ENCODE measurements at regions not wholly inside any gene's neighbourhood (a gene's known extent, or its start where the extent isn't known, plus 50 kb on each side); places are given as distances from the start of the nearest gene placed in this dataset.

DNA sequence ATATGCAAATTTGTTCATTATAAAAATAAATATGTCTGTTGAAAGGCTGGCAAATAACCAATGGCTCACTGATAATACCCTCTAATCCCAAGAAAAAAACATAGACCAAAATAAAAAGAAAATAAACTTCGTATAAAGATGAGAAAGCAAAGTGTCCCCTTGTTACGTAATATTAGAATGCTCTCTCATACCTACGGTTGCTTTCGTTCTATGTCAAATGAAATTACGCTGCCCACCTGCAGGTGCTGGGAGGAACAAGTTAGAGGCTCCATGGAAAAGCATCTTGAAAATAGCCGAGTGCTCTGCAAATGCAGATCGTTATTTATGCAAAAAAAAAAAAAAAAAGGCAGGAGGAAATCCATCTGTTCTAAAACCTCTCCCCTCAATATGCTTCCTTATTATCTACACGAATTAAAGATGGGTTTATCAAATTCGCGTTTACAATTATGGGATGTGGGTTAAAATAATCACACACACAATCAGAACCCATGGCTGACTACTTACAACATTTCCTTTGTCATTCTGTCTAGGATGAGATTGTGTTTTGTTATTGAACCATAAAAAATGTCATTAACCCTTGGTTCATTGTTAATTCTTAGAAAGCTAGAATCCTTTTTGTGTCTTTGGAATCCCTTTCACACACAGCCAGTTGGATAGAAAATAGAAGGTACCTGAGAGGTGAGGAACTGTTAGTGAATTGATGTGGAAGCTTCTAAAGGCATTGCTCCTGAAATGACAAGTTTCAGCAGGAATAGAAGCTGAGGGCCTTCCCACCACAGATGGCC, 268.6 kb downstream of the SETD4 start:
- DNase-seq (no peak), ATAC-seq (ENCODE audit: low read depth) (no peak)
- Mint-ChIP-seq H3K27me3 (peaks cover 16% of the 10 kb centered on the region), H3K36me3 (ENCODE audit: low read depth) (no peaks in the 10 kb centered on the region), H3K9me3 (no peaks in the 10 kb centered on the region), H3K27ac (no peak overlapping the region), H3K4me1 (no peaks in the 10 kb centered on the region), H3K4me3 (no peak overlapping the region)
- intact Hi-C loops (cut with micrococcal nuclease): no loop called here
- ChIA-PET POLR2A (no interaction called here), CTCF (no interaction called here)
- TF ChIP-seq, protein P1, sequence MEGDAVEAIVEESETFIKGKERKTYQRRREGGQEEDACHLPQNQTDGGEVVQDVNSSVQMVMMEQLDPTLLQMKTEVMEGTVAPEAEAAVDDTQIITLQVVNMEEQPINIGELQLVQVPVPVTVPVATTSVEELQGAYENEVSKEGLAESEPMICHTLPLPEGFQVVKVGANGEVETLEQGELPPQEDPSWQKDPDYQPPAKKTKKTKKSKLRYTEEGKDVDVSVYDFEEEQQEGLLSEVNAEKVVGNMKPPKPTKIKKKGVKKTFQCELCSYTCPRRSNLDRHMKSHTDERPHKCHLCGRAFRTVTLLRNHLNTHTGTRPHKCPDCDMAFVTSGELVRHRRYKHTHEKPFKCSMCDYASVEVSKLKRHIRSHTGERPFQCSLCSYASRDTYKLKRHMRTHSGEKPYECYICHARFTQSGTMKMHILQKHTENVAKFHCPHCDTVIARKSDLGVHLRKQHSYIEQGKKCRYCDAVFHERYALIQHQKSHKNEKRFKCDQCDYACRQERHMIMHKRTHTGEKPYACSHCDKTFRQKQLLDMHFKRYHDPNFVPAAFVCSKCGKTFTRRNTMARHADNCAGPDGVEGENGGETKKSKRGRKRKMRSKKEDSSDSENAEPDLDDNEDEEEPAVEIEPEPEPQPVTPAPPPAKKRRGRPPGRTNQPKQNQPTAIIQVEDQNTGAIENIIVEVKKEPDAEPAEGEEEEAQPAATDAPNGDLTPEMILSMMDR (IDR thresholded peaks at IDR 0.05): no peak

DNA sequence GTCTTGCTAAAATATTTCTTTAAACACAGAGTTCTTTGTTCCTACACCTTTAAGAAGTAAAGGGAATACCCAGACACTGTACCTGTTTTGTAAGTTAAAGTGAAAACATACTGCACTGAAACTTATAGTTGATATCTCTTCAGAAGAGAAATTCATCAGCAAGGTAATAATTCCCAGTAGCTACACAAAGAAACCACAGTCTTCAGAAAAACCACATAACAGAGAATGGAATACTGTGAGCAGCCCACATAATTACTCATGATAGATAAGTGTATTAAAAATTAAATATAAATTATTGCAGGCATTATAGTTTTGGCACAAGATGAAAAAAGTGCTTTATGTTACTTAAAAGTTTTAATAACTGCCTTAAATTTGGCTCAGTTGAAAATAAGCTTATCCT, 276.6 kb downstream of the SETD4 start:
- POLR2A ChIA-PET: no interaction called here

DNA sequence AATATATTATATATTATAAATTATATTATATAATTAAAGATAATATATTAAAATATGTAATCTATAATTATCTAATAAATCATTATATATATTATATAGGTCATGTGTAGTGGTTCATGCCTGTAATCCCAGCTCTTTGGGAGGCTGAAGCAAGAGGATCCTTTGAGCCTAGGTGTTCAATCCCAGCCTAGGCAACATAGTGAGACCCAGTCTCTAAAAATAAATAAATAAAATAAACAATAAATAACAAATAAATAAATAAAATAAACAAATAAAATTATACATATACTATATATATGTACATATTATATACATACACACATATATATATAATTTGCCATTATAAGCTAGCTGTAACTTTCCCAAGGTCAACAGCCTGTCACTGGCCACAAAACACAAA, 277.7 kb downstream of the SETD4 start:
- POLR2A ChIA-PET: no interaction called here
- H3K9me3 Mint-ChIP-seq: no peaks in the 10 kb centered on the region
- peaks cover 29% of the 10 kb centered on the region for H3K27me3 Mint-ChIP-seq
- no peak overlapping the region for H3K27ac Mint-ChIP-seq
- TF ChIP-seq, protein P1 (IDR thresholded peaks at IDR 0.05): no peak
- no peak for DNase-seq
- H3K4me3 Mint-ChIP-seq: no peak overlapping the region
- CTCF ChIA-PET: no interaction called here
- intact Hi-C loops (cut with micrococcal nuclease): no loop called here
- no peaks in the 10 kb centered on the region for H3K4me1 Mint-ChIP-seq
- no peaks in the 10 kb centered on the region for H3K36me3 Mint-ChIP-seq (ENCODE audit: low read depth)
- ATAC-seq (ENCODE audit: low read depth): no peak

More for the DNA sequence above, 276.6 kb downstream of the SETD4 start:
- Mint-ChIP-seq H3K4me1 (no peaks in the 10 kb centered on the region), H3K9me3 (no peaks in the 10 kb centered on the region), H3K36me3 (ENCODE audit: low read depth) (no peaks in the 10 kb centered on the region), H3K27me3 (peaks cover 23% of the 10 kb centered on the region), H3K4me3 (no peak overlapping the region), H3K27ac (no peak overlapping the region)
- TF ChIP-seq, protein P1 (IDR thresholded peaks at IDR 0.05): no peak
- intact Hi-C loops (cut with micrococcal nuclease): no loop called here
- CTCF ChIA-PET: no interaction called here
- ATAC-seq (ENCODE audit: low read depth) (no peak), DNase-seq (no peak)

DNA sequence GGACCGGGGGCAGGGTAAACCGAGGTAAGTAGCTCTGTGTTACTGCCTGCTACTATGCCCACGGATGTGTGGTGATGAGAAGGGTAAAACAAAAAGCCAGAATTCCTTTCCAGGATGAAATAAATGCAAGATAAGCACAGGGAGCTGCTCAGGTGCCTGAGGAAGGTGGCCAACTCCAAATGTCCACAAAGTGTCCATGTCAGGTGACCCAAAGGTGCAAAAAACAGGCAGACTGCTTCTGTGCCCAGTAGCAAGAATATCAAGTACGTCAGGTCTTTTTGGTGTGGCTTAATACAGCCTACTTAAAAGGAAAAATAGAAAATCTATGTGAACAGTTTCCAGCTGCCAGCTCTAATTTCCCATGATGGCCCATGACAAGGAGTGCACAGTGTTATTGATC, 279.3 kb downstream of the SETD4 start:
- TF ChIP-seq, protein P1 (IDR thresholded peaks at IDR 0.05): no peak
- ChIA-PET CTCF (no interaction called here), POLR2A (no interaction called here)
- ATAC-seq (ENCODE audit: low read depth) (no peak), DNase-seq (no peak)
- Mint-ChIP-seq H3K4me1 (no peaks in the 10 kb centered on the region), H3K9me3 (no peaks in the 10 kb centered on the region), H3K4me3 (no peak overlapping the region), H3K27me3 (peaks cover 25% of the 10 kb centered on the region), H3K27ac (no peak overlapping the region), H3K36me3 (ENCODE audit: low read depth) (no peaks in the 10 kb centered on the region)
- intact Hi-C loops (cut with micrococcal nuclease): no loop called here

DNA sequence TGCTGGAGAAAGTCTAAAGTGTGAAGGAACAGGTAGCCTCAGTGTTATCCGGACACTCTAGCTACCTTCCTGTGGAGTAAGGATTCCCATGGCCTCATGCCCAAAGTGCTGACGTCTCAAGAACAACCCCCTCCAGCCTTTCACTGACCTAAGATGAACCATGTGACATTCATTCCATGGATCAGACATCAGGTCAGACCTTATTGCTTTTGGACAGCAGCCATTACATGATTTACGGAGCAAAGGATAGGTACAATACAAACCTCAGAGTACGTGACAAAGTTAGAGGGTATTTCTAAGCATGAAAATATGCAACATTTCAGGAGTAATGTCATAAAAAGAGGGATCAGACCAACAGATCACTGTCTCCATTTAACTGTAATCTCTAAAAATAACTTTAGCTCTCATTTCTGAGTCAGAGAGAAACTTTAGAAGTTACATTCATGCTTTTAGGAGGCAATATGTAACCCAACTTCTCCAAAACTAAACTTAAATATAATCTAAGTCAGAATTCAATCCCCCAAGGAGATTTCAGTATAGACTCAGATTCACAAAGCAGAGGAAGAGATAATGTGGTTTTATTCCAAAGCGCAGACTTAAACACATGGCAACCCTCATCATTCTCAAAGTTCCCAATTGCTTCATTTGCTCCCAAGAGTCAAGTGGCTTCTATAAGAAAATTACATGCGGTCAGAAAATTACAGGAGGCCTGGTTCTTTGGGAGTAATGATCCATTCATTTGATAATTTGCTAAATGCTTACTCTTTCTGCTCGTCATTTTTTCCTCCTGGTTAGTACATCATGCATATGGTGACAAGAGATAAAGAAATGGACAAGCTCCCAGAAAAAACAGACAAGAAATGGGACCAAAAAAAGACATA, 280.4 kb downstream of the SETD4 start:
- ChIA-PET CTCF (no interaction called here), POLR2A (no interaction called here)
- H3K27ac Mint-ChIP-seq: no peak overlapping the region
- H3K36me3 Mint-ChIP-seq (ENCODE audit: low read depth): no peaks in the 10 kb centered on the region
- TF ChIP-seq, protein P1 (IDR thresholded peaks at IDR 0.05): no peak
- intact Hi-C loops (cut with micrococcal nuclease): loop anchor here (10.0 kb wide), 1 partner anchor 65 kb away; no protein-coding TSS in a partner anchor
- no peaks in the 10 kb centered on the region for H3K4me1 Mint-ChIP-seq
- DNase-seq (no peak), ATAC-seq (ENCODE audit: low read depth) (no peak)
- peaks cover 19% of the 10 kb centered on the region for H3K27me3 Mint-ChIP-seq
- no peak overlapping the region for H3K4me3 Mint-ChIP-seq
- H3K9me3 Mint-ChIP-seq: no peaks in the 10 kb centered on the region

All from activated B cell treated with CpG ODN at 0.5 μM for 24 hours (primary cell).